ENCODE measurements at regions not wholly inside any gene's neighbourhood (a gene's known extent, or its start where the extent isn't known, plus 50 kb on each side); places are given as distances from the start of the nearest gene placed in this dataset.
"Not testable (repeated sequence)": the region's sequence is repeated elsewhere in the genome, so short reads cannot be mapped to it uniquely, and the experiment has no call there.

DNA sequence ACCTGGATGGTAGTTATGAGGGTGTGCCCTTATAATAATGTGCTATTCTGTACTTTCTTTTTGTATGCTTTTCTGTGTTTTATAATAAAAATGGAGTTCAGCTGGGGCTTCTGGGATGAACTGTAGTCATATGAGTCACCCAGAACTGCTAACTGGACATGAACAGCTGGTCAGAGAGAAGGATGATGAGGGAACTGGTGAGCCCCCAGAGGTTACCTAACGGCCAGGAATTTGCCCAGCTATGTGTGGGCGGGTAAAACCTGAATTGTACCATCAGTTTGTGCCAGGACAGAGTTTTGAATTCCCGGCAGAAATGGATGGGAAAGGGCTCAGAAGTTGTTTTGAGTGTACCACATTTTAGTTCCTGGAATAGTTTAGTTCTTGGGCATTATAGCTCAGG is 138.0 kb upstream of the USP9X start:
- peak; percentile 57 for DNase-seq (ENCODE audit: low read depth)

DNA sequence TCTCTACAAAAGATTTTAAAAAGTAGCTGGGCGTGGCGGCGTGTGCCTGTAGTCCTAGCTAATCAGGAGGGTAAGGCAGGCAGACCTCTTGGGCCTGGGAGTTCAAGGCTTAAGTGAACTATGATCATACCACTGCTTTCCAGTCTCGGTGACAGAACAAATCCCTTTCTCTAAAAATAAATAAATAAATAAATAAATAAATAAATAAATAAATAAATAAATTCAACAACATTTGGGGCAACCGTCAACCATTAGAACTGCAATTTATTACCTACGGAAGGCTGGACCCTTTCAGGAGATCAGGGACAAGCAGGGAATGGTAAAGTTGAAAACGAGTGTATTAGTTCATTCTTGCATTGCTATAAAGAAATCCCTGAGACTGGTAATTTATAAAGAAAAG is 136.2 kb upstream of the USP9X start:
- no peak for DNase-seq (ENCODE audit: low read depth)

DNA sequence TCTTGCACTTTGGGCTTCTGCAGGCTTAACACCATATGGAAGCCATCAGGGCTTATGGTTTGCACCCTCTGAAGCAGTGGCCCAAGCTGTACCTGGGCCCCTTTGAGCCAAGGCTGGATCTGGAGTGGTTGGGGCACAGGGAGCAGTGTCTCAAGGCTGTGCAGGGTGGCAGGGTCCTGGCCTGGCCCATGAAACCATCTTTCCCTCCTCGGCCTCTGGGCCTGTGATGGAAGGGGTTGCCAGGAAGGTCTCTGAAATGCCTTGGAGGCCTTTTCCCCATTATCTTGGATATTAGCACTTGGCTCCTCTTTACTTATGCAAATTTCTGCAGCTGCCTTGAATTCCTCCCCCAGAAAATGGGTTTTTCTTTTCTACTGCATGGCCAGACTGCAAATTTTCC is 134.7 kb upstream of the USP9X start:
- no peak for DNase-seq (ENCODE audit: low read depth)

DNA sequence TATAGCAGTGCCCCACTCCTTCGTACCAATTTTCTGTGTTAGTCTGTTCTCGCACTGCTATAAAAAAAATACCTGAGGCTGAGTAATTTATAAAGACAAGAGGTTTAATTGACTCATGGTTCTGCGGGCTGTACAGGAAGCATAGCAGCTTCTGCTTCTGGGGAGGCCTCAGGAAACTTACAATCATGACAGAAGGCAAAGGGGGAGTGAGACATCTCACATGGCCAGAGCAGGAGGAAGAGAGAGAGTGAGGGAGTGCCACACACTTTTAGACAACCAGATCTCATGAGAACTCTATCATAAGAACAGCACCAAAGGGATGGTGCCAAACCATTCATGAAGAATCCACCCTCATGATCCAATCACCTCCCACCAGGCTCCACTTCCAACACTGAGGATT is 133.8 kb upstream of the USP9X start:
- not testable (repeated sequence) for DNase-seq (ENCODE audit: low read depth)

DNA sequence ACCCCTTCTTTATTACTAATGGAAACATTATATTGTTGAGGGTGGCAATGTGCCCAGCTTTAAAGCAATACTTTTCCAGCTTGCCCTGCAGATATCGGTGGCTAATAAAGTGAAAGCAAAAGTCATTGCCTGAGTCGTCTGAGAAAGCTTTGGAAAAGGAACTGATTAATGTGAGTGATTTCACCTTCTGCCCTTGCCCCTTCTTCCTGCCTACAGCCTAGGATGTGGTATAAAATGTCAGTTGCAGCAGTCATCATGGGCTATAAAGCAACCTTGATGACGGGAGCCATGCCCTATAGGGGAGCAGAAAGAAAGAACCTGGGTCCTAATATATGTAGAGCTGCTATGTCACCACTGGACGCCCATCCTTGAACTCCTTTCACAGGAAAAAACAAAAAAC is 132.4 kb upstream of the USP9X start:
- peak; percentile 63 for DNase-seq (ENCODE audit: low read depth)

DNA sequence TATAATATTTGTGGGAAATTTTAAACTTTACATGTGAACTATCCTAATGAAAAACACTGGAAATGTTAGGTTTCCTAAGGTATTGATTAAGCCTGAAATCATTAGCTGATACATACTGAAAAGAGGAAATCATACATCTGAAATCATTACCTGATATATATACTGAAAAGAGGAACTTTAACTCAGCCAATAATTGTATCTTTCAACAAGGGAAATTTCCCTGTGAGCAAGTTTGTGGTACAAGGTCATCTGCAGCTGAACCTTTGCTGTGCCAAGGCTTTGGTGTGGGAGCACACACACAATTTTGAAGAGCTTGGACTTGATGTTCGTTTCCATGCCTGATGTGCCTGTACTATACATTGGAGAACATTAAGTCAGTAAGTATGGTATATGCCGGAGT is 131.9 kb upstream of the USP9X start:
- DNase-seq (ENCODE audit: low read depth), result no peak

DNA sequence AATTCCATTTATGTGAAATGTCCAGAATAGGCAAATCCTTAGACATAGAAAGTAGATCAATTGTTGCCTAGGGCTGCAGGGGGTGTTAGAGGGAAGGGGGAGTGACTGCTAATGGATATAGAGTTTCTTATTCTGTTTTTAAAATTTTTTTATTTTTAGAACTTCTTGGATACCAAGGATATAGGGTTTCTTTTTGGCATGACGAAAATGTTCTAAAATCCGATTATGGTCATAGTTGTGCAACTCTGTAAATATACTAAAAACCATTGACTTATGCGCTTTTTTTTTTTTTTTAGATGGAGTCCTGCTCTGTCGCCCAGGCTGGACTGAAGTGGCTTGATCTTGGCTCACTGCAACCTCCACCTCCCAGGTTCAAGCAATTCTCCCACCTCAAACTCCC is 125.2 kb upstream of the USP9X start:
- DNase-seq (ENCODE audit: low read depth), result no peak

DNA sequence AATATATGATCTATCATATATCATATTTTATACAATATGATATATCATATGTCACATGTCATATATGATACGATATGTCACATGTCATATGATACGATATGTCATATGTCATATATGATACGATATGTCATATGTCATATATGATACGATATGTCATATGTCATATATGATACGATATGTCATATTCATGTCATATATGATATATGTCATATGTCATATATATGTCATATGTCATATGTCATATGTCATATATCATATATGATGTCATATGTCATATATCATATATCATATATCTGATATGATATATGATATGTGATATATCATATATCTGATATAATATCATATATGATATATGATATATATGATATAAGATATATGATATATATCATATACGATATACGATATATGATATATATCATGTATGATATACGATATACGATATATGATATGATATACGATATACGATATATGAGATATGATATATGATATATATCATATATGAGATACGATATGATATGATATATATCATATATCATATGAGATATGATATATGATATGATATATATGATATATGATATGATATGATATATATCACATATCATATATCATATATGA is 122.3 kb upstream of the USP9X start:
- DNase-seq (ENCODE audit: low read depth), result no peak

DNA sequence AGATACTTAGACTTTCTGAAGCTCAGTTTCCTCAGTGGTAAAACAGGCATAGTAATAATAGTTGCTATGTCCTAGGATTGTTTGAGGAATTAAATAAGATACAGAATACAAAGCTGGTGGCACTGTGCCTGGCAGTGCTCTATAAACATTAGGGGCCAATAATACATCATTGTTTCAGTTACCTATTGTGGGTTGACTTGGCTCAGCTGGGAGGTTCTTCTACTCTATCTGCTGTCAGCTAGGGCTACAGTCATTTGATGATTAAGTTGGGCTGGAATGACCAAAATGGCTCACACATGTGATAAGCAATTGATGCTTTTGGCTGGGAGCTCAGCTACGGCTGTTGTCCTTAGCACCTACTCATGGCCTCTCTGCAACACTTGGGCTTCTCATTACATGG is 121.2 kb upstream of the USP9X start:
- DNase-seq (ENCODE audit: low read depth), result no peak

DNA sequence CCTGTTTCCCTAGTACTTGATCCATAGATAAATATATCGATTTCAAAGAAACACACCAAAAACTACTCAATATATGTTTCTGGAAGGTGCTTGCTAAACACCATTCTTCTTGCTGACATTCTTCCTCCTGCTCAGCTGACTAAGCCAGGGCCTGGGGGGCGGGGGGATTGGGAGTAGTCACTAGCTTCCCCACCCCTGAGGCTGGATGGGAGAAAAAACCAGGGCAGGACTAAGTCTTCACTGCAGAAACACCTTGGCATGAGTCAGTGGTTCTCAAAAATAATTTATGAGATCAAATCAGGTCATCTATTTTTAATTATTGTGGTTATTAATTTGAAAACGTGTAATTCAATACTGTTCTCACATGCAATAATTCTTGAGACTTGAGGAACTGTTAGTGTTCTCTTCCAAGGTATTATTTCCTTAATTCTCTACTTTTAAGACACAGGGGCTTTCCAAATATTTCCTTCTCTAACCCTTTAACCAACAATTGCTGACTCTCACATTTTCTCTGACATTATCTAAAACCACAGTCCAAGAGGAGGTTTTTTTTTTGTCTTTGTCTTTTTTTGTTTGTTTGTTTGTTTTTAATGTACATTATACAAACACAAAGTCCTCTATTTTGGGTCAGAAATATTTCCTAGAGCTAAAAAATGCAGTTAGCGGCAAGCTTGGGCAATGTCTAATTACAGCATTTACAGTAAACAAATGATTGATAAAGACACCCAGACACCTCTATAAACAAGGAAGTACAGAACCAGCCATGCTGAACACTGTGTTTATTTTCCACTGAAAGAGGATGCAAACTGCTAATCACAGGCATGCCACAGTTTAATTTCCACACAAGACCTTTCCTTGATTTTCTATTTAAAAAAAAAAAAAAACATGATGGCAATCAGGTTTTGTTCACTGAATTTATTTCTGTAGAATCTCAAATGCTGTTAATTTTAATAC is 120.3 kb upstream of the USP9X start:
- peak; percentile 50 for DNase-seq (ENCODE audit: low read depth)

DNA sequence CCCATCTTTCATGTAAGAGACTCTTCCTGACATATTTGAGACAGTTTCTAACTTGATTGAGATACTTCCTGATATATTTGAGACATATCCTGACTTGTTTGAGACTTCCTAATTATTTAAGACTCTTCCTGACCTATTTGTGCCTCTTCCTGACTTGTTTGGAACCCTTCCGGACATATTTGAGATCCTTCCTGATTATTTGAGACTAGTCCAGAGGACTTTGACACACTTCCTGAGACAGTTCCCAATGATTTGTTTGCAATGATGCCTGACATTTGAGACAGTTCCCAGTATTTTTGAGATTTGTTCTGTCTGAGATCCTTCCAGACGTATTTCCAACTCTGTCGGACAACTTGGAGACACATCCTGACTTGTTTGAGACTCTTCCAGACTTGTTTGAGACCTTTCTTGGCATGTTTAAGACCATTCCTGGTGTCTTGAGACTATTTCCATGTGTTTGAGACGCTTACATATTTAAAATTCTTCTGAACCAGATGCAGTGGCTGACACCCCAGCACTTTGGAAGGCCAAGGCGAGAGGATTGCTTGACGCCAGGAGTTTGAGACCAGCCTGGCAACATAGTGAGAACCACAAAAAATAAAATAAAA is 118.9 kb upstream of the USP9X start:
- no peak for DNase-seq (ENCODE audit: low read depth)

DNA sequence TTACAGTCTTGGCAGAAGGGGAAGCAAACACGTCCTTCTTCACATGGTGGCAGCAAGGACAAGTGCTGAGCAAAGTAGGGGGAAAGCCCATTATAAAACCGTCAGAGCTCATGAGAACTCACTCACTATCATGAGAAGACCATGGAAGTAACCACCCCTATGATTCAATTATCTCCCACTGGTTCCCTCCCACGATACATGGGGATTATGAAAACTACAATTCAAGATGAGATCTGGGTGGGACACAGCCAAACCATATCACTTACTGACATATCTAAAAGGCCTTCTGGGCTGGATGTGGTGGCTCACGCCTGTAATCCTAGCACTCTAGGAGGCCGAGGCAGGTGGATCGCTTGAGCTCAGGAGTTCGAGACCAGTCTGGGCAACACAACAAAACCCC is 117.1 kb upstream of the USP9X start:
- no peak for DNase-seq (ENCODE audit: low read depth)

DNA sequence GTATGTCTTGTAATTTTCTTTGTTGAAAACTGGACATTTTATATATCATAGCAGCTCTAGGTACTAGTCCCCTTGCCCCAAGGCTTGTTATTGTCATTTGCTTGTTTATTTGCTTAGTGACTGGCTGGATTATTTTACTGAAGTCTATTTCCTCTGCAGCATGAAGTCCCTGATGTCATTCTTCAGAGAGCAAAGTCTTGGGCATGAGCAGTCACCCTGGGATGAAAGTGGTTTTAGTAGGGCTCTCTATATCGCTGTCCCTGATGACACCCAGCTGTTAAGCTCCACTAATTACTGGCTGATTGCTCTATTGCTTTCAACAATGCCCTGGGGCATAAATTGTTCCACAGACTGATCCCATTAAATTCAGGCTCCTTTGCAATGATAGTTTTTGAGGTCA is 113.5 kb upstream of the USP9X start:
- DNase-seq (ENCODE audit: low read depth), result peak; percentile 76

DNA sequence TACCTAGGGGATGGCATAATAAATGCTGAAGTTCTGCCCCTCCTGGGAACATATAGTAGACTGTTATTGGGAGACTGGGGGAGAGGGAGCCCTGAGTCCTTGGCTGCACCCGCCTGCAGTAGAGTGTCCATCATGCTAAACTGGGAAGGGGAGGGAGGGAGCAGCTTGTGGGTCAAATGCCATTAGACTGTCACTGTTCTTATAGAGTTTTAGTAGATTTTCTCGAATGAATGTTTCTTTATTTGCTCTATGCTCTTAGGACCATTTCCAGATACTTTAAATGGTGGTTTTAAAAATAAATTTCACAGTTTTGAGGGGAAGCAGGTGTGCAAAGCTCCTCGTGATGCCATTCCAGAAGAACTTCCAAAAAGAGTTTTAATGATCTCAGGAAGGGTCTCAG is 111.6 kb upstream of the USP9X start:
- DNase-seq (ENCODE audit: low read depth), result no peak

DNA sequence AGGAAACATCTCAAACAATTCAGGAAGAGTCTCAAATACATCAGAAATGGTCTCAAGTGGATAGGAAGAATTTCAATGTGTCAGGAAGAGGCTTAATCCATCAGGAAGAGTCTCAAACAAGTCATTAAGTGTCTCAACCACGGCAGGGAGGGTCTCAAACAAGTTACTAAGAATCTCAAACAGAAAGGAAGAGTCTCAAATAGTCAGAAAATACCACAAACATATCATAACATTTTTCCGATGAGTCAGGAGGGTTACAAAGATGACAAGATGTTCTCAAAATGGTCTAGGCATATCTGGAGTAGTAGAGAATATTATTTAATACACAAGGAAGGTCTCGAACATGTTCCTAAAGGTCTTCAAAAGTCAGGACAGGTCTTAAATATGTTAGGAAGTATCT is 109.3 kb upstream of the USP9X start:
- DNase-seq (ENCODE audit: low read depth), result no peak

DNA sequence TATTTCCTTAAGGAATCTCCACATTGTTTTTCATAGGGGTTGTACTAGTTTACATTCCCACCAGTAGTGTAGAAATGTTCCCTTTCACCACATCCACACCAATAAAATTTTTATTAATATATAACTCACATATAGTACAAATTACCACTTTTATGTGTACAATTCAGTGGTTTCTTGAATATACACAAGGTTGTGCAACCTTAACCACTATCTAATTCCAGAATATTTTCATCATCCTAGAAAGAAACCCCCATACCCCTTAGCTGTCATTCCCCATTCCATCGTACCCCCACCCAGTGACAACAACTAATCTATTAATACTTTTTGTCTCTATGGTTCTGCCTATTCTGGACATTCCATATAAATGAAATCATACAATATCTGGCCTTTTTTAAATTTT is 108.3 kb upstream of the USP9X start:
- no peak for DNase-seq (ENCODE audit: low read depth)

DNA sequence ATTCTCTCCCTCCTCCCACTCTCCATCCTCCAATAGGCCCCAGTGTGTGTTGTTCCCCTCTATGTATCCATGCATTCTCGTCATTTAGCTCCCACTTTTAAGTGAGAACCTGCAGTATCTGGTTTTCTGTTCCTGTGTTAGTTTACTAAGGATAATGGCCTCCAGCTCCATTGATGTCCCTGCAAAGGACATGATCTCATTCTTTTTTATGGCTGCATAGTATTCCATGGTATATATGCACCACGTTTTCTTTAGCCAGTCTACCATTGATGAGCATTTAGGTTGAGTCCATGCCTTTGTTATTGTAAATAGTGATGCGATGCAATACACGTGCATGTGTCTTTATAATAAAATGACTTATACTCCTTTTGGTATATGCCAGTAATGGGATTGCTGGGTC is 100.3 kb upstream of the USP9X start:
- DNase-seq (ENCODE audit: low read depth), result no peak

DNA sequence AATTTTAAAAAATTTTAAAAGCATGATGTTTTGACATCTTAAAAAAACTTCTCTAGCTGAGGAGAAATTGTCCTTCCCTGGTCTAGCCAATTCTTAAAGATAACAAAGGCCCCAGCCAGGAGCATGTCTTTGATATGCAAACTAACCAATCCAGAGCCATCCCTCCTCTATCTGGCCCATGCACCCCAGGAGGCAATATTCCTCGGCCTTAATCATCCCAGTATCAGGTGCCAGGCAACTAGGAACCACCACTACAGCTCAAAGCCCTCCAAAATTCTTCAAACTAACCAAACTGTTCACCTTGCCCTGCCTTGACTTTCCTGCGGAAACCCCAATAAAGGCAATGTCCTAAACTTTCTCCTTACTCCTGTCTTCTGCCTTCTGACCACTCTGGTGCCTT is 97.8 kb upstream of the USP9X start:
- DNase-seq (ENCODE audit: low read depth), result no peak

DNA sequence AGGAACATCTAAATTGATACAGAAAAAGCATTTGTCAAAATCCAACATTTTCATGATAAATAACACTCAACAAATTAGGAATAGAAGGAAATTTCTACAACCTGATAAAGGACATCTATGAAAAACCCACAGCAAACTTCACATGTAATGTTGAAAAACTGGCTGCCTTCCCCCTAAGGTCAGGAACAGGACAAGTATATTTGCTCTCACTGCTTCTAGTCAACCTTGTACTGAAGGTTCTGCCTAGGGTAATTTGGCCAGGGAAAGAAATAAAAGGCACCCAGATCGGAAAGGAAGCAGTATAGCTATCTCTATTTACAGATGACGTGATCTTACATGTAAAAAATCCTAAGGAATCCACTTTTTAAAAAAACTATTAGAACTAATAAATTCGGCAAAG is 97.1 kb upstream of the USP9X start:
- DNase-seq (ENCODE audit: low read depth), result no peak

DNA sequence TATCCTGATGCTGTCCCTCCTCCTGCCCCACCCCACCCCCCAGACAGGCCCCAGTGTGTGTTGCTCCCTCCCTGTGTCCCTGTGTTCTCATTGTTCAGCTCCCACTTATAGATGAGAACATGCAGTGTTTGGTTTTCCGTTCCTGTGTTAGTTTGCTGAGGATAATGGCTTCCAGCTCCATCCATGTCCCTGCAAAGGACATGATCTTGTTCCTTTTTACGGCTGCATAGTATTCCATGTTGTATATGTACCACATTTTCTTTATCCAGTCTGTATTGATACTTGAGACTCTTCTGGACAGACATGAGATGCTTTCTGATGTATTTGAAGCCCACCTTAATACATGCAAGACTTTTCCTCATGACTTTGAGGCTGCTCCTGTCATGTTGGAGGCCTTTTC is 91.8 kb upstream of the USP9X start:
- not testable (repeated sequence) for DNase-seq (ENCODE audit: low read depth)

DNA sequence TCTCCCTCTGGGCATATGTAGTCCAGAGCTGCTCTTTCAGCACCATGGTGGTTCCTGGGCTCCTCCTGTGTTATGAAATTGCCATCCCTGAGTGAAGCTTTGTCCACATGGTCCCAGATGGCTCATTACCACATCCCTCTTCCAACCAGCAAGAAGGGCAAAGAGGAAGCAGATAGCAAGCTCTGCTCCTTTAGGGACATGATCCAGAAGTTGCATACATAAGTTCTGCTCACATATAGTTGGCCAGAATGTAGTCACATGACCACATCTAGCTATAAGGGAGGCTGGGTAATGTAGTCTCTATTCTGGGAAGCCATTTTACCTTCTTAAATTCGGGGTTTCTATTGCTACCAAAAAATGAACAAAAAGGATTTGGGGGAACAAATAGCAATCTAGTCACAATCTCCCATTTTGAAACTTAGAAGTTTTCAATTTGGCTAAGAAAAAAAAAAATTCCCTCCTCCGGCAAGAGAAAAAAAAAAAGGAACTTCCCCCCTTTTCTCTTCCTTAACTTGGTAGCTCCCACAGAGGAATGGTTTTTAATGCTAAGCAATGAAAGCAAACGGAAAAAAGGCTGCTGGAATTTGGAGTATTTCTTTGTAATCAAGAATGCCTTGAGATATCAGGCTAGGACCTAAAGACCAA is 88.2 kb upstream of the USP9X start:
- peak; percentile 33 for DNase-seq (ENCODE audit: low read depth)

DNA sequence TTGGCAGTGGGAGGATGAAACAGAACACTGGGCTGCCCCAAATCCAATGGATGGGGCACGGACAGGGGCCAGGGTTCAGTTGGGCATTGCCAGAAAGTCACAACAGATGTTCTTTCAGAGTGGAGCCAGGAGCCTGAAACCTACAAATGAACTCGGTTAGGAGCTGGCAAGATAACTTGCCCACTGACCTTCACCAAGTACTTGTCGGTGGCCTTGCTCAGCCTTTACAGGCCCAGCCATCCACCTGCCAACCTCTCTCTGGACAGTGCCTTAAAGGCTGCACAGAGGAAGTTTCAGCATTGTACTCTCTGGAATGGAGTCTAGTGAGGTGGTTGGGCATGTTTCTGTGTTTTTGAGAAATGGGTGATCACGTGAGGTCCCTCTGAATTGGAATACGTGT is 87.1 kb upstream of the USP9X start:
- DNase-seq (ENCODE audit: low read depth), result no peak

DNA sequence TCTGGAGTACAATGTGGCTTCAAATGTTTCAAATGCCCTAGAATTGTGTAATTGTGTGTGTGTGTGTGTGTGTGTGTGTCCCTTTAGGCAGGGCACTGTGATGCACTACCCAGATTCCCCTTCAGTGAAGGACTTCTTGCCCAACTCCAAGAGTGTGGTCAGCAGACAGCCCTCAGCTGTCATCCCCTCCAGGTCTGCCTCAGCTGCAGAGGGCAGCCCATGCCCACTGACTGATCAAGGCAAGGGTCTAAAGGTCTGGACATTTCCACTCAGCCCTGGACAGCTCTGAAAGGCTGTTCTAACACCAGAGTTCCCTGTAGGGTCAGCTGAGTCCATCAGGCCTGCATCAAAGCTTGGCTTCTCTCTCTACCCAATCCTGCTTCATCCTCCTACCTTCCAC is 83.9 kb upstream of the USP9X start:
- DNase-seq (ENCODE audit: low read depth), result no peak
